ENCODE measurements at regions not wholly inside any gene's neighbourhood (a gene's known extent, or its start where the extent isn't known, plus 50 kb on each side); places are given as distances from the start of the nearest gene placed in this dataset.

GRCh38 chr10:126783806-126784557 lies 113.5 kb upstream of the C10orf90 start:
- DNase-seq (ENCODE audit: low spot score) = no peak

GRCh38 chr10:126787201-126787600 lies 116.7 kb upstream of the C10orf90 start:
- DNase-seq (ENCODE audit: low spot score) = no peak

GRCh38 chr10:126795318-126795717 lies 109.9 kb upstream of the DOCK1 start:
- DNase-seq (ENCODE audit: low spot score) = no peak

- DNase-seq (ENCODE audit: low spot score) = no peak
Measured at GRCh38 chr10:126798649-126799048, 106.6 kb upstream of the DOCK1 start.

DNA sequence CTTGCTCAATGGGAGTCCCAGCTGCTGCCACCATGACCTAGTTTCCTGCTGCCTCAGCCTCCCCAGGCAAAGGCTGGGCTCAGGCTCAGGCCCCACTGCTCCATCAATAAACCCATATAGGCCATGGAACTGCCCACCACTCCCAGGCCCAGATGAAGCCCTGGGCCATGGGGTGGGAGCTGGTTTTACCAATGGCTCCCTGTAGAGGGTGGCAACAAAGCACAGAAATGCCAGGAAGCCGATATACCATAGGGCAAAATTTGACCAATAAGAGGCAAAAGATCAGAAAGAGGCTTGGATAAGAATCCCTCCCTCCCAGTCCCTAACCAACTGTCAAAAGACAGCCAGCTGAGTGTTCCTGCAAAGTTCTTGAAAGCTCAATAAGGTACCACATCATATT lies 101.8 kb upstream of the DOCK1 start:
- no peak for DNase-seq (ENCODE audit: low spot score)

GRCh38 chr10:126804396-126804795 lies 100.8 kb upstream of the DOCK1 start:
- no peak for DNase-seq (ENCODE audit: low spot score)

DNA sequence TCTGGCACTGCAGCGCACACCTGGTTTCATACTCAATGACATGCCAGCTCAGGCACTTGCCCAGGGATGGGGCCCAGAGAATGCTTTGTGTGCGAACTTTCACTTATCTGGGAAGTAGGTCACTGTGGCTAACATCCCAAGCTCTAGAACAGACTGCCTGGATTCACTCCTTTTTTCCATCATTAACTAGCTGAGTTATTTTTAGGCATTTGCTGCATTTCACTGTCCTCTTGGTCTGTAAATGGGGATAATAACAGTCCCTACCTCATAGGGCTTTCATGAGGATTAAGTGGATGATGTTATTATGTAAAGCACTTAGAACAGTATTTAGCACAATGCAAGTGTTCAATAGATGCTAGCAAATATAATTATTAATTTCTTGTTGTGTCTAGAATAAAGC lies 98.7 kb upstream of the DOCK1 start:
- no peak for DNase-seq (ENCODE audit: low spot score)

DNA sequence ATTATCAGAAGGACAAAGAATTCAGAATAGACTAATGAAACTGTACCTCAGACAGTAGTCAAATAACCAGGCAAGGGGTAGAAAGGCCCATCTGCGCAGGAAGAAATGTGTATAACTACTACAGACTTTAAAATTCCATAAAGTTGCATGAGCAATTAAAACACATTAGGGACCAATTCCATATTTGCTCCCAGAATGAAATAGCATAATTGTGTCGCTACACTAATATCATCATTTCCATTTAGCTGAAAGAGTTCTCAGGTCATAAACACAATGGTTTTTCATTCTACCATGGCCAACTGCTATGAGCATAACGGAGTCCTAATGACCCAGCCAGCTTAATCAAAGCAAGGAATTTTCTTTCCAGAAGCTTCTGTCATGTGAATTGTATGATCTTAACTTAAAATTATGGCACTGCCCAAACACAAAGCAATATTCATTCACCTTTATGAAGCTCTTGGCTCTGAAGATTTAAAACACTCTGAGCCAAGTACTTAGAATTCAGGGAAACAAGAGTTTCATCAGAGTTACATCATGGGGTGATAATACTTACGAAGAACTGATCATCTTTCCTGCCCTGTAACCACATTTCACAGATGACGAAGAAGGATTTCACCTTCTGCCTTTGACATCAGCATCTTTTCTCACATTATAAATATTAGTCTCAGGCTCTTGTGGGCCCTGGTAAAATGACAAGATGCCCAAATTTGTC lies 98.1 kb upstream of the DOCK1 start:
- no peak for DNase-seq (ENCODE audit: low spot score)

DNA sequence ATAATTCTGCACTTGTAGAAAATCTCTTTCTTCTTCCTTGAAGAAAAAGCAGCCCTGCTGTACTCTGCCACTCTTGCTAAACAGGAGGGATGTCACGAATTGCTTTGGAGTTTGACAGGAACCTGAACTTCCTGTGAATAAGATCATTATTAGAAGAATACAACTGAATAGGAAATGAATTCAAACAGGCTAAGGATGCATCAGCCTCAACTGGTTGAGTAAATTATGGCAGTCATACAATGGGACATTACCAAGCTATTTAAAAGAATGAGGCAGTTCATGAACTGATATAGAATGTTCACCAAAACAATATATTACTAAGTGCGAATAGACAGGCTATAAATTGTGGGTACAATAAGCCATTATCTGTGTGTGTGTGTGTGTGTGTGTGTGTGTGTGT lies 97.1 kb upstream of the DOCK1 start:
- no peak for DNase-seq (ENCODE audit: low spot score)

DNA sequence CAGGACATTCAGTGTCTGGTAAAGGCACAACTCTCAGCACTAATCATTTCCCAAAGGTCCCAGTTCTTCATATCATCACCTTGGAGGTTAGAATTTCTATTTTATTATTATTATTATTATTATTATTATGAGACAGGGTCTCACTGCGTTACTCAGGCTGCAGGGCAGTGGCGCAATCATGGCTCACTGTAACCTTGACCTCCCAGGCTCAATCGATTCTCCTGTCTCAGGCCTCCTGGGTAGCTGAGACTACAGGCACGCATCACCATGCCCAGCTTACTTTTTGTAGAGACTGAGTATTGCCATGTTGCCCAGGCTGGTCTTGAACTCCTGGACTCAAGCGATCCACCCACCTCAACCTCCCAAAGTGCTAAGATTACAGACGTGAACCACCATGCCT lies 91.8 kb upstream of the DOCK1 start:
- DNase-seq (ENCODE audit: low spot score) = no peak

GRCh38 chr10:126833542-126833941 lies 71.7 kb upstream of the DOCK1 start:
- DNase-seq (ENCODE audit: low spot score) = no peak

DNA sequence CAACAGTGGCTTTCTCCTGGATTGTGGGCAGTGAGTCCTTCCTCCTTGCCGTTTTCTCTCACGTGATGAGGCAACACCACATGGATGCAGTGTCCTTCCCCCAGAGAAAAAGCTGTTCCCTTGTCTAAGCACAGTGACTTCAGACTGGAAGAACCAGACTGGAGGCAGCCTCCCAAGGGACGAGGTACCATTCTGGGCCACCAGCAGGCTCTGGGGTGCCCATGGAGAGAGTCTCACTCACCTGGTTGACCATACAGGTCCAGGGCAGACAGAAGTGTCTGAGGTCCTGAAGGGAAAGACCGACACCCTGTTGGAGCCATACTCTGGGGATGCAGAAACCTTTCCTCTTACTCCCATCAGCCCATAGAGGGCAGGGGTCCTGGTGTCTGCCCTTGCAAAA lies 69.2 kb upstream of the DOCK1 start:
- no peak for DNase-seq (ENCODE audit: low spot score)

DNA sequence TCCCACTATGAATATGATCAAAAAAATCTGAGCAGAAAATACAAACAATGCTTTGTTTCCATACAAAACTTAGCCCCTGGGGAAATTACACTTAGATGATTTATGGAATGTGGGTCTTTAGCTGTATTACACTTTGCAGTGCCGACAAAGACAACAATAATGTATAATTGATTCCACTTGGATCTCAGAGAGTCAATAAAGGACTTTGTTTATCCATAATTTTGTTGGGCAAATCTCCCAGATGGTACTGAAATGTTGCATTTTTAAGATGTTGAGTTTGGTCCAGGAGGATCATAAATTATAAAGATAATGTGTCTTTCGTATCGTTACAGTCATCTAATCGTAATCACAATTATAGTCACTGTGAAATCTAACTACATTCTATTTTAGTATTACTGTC lies 66.9 kb upstream of the DOCK1 start:
- DNase-seq (ENCODE audit: low spot score) = no peak

- DNase-seq (ENCODE audit: low spot score) = no peak
Measured at GRCh38 chr10:126839094-126839761, 66.0 kb upstream of the DOCK1 start.

- no peak for DNase-seq (ENCODE audit: low spot score)
Measured at GRCh38 chr10:126840576-126841135, 64.6 kb upstream of the DOCK1 start.

- DNase-seq (ENCODE audit: low spot score) = no peak
Measured at GRCh38 chr10:126841341-126841895, 63.8 kb upstream of the DOCK1 start.

DNA sequence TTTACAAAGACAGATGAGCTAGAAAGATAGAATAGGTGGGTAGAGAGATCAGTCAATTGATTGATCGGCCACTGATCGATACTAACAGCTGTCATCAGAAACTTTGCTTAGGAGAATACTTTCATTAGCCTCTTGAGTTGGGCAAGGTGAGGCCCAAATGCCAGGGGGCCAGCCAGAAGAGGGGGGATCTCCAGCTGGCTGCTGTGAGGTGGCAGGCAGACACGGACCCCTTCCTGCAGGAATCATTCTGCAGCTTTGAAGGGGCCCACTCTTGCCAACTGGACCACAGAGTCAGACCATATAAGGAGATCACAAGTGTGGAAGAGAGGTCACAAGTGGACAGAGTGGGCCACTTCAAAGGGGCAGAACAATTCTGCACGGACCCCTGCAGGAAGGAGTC lies 62.9 kb upstream of the DOCK1 start:
- no peak for DNase-seq (ENCODE audit: low spot score)

GRCh38 chr10:126842836-126843235 lies 62.4 kb upstream of the DOCK1 start:
- DNase-seq (ENCODE audit: low spot score) = no peak

DNA sequence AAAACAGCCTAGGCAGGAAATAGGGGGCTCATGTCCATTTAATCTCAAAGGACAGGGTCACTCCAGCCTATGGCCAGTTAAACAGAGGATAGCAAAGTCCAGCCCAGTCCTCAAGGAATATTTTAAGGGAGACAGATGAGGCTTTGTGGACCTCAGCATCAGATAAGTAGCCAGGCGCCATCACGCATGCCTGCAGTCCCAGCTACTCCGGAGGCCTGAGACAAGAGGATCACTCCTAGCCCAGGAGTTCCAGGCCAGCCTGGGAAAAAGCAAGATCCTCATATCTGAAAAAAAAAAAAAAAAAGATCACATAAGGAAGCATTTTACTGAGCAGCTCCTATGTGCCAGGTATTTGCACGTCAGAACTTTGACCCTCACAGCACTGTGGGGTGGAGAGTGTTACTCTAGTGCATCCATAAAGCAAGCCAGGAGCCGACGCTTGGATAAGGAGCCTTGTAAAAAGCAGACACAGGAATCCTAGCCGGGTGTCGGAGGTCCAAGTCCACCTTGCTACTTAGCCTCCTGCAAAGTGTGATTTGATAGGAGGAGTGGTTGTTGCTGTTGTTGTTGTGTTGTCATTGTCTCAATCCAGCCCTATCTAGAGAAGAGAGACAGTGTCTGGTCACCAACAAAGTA lies 61.8 kb upstream of the DOCK1 start:
- DNase-seq (ENCODE audit: low spot score) = no peak

GRCh38 chr10:126844406-126844805 lies 60.8 kb upstream of the DOCK1 start:
- no peak for DNase-seq (ENCODE audit: low spot score)

DNA sequence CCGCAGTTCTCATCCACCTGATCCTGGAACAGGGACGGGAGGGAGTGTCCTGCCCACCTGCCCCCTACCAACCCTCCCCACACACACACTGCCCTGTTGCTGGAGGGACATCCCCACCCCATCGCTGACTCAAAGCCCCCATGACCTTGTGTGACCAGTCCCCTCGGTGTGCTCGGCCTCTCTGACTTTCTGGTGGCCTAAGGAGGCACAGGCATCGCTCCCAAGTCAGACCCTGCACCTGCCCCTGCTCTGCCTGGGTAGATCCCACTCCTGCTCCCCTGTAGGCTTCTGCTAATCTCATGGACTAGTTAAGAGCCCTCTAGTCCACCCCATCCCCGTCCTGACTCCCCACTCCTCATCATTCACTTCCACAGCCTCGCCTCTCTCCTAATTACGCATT lies 58.8 kb upstream of the DOCK1 start:
- no peak for DNase-seq (ENCODE audit: low spot score)

GRCh38 chr10:126846959-126847358 lies 58.3 kb upstream of the DOCK1 start:
- no peak for DNase-seq (ENCODE audit: low spot score)
